ENCODE measurements at regions not wholly inside any gene's neighbourhood (a gene's known extent, or its start where the extent isn't known, plus 50 kb on each side); places are given as distances from the start of the nearest gene placed in this dataset.

DNA sequence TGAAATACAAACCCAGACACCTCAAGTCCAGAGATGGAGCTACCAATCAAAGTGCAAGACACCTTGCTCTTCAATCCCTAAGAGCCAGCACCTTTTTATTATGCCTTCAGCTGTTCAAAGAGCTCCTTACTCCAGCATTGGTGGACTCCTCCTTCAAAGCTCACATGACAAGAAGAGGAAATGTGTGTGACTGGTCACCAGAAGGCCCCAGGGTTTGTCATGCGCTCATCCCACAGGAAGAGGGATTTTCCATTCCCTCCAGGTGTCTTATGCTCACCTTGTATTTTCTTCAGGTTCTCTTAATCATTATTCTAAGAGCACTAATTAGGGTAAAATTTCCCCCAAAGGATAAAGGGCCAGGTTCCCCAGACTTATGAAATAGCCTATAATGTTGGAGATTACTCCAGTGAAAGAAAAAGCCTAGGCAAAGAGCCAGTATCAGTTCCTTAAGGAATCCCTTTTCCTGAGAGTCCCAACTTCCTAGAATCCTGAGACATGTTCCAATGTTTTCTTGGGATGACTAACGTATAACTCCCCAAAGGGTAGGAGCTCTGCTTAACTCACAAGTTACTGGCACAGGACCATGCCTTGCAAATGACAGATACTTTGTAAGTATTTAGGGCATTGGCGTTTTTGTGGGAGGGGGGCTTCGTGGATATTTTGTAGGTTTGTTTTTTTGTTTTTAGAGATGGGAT lies 56.9 kb upstream of the SOX9 start:
- POLR2A ChIA-PET: no interaction called here
- CTCF ChIA-PET: no interaction called here

DNA sequence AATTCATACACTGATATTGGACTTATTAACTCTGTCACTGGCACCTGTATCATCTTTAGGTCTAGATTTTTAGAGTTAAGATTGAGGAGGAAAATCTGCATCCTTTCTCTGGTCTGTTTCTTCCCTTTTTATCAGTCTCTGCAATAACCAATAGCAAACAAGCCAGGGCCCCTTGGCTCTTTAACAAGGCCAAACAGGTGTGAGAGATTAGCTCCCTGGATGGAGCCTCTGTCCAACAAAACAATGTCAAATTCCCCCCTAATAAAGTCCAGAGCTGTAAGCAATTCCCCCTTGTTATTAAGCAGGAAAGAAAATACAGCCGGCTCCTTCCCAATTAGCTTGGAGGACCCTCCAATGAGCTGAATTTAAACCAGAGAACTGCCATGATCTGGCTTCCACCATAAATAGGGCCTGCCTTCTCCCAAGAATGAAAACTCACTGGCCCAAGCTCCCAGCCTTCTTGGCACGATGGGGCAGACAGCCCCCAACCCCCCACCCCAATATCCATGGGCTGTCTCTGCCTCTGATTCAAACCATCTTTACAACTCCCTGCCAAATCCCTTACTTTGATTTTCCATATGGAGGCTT lies 56.1 kb upstream of the SOX9 start:
- POLR2A ChIA-PET: no interaction called here
- CTCF ChIA-PET: no interaction called here

DNA sequence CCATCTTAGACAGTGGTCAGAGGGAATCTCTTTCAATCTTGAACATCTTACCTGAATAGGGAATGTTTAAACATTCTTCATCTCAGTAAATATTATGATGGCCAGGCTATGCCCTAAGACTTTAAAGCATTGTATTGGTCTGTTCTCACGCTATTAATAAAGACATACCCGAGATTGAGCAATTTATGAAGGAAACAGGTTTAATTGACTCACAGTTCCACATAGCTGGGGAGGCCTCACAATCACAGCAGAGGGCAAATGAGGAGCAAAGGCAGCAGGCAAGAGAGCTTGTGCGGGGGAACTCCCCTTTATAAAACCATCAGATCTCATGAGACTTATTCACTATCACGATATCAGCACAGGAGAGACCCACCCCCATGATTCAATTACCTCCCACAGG lies 55.3 kb upstream of the SOX9 start:
- CTCF ChIA-PET: no interaction called here
- POLR2A ChIA-PET: no interaction called here

DNA sequence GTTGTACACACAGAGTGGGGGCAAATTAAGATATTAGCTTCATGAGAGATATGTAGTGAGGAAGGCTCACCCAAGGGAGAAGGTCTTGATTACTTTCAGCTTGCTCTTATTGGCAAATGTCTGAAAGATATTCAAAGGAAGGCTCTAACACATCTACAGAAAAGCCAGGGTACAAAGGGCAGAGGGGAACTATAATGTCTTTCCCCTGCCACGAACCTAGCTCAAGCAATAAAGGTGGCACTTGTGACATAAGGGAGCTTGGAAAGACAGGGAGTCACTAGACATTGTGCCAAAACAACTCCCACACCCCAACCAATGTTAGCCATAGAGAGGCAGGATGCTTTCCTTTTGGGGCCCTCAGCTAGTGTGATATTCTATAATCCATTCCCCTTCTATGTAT lies 52.2 kb upstream of the SOX9 start:
- POLR2A ChIA-PET: no interaction called here
- CTCF ChIA-PET: no interaction called here

DNA sequence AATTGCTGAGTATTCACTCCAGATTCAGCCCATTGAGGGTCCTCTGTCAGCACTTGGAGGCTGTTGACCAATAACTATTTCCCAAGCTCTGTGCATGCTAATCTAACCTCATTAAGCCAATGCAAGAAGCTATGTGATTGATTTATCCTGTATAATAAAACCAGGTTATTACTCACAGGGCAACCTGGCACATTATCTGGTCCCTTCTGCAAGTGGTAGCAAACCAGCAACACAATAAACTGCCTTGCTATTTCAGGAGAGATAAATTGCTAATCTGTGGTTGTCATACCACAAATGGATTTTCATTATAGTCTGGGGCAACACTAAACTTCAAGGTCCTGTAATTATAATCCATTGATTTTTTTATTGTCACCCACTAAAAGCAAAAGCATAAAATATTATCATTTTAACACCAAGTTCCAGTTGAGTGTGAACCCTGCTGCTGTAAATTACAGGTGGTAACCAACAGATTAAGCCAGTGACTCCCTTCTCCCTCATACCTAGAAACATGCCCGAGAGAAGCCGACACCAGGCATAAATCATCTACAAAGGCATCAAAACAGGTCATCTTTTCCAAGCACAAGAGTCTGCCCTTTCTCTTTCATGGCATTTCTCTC lies 51.1 kb upstream of the SOX9 start:
- ChIA-PET CTCF (no interaction called here), POLR2A (no interaction called here)

All from activated CD8-positive, alpha-beta memory T cell treated with anti-CD3 and anti-CD28 coated beads for 36 hours (primary cell).